Dermis microvascular lymphatic vessel endothelial cell (primary cell): ENCODE measurements at regions not wholly inside any gene's neighbourhood (a gene's known extent, or its start where the extent isn't known, plus 50 kb on each side); places are given as distances from the start of the nearest gene placed in this dataset.

Source experiments
- DNase-seq, 2 donors: peaks; one replicate each; pipeline versions ENCODE4 v3.0.0 to v3.0.0-alpha.2; 2010; ENCODE audit warnings: low read depth in 2 of 2

DNA sequence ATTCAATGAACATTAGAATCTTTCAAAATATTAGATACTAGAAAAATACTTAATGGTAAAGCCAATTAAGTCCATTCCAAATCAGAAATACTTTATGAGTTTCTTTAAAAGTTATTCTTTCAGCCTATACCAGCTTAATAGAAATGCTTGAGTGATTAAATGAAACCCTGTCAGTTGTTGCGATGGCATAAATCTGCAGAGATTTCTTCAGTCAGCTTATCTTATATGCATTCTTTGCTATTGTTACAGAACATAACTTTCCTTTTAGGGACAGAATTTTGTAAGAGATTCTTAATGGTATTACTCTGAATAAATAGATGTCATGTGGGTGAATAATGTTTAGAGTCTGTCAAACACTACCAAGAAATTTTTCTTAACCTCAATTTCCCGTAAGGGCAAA, 325.0 kb upstream of the HAND2 start:
- DNase-seq, result no peak

DNA sequence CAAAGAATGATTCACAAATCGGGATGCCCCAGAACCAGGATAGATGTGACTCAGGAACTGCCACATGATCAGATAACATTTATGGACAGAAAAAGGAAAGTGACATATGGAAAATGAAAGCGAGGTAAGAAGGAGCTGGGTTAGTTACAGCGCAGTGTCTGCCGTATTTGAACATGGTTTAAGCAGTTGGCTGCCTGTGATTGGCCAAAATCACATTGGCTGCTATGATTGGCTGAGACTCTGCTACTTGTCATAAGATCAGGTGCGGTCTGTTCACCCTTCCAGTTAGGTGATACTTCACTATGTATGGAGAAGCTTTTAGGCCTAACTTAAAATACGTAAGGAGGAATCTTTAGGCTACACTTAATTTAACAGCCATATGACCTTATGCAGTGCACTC, 322.7 kb upstream of the HAND2 start:
- no peak for DNase-seq

DNA sequence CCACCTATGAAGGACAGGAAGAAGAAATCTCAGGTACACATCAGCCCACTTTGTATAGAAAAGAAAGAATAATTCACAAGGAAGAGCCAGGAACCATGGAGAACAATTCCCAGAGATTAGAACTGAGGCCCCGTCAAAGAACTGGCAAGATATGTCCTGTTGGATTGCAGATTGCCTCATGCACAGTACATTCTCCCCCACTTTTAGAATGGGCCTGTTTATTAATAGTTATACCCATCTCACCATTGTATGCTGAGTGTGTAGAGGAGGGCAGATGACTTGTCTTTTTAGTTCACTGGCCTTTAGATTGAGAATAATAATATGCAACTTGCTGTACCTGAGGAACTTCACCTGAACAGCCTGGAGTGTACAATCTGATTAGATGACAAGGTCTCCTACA, 315.6 kb upstream of the HAND2 start:
- no peak for DNase-seq

DNA sequence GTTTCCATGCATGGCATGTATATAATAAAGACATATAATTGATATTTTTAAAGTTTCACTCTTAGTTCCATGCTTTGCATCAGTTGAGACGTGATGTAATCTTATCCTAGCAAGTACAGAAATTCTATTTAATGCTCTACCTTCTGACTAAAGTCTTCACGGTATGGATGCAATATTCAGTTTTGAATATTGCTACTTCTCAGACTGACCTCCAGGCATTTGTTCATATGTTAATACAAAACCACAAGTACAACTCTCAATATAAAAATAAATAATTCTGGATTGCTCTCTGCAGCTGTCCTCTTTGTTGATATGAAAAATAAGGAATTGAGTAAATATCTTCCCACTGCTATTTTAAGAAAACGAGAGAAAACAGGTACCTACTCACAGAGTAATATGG, 309.8 kb upstream of the HAND2 start:
- no peak for DNase-seq

DNA sequence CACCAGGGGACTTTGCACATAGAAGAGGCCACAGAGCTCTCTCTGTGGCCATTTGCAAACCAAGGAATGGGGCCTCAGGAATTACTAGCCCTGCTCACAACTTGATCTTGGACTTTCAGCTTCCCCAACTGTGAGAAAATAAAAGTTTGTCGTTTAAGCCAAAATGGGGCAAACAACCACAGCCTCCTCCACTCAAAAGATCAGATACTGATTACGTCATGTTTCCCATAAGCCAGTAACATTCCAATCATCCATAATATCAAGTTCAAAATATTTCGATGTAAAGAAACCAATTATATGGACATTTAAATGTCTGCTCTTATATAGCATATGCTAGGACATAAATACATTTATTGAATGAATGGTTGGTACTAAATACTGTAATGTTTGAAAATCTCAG, 307.5 kb upstream of the HAND2 start:
- no peak for DNase-seq

DNA sequence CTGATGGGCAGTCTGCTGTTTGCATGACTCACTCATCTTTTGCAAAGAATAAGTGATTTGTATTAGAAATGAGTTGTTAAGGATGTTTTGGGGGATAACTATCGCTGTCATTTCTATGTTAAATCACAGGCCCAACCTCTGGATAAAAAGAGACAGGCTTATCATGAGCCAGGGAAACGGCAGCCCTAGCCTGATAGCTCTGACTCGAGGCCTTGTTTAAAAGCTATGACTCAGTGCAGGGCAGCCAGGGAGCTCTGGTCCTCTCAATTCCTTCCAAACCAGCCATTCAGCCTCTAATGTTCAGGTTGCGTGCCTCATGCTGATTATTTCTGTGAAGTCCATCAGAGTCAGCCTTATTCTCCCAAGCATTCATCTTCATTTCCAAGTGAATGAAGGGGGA, 305.9 kb upstream of the HAND2 start:
- DNase-seq, result no peak

DNA sequence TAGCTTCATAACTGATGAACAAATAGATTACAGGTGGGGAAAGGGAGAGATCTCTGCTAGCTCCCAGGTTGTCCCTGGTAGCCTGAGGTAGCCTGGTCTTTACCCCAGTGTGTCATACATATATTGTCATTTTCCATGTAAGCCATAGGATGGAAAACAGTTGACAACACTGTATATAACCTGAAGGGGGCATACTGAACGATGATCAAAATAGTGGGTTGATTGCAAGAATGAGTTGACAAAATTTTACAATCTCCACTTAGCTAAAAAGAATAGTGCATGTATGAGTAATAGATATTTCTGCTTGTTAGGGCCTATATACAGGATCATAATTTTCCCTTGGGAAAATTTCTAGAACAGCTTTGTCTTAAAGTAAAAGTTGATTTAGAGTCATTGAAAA, 304.1 kb upstream of the HAND2 start:
- no peak for DNase-seq

DNA sequence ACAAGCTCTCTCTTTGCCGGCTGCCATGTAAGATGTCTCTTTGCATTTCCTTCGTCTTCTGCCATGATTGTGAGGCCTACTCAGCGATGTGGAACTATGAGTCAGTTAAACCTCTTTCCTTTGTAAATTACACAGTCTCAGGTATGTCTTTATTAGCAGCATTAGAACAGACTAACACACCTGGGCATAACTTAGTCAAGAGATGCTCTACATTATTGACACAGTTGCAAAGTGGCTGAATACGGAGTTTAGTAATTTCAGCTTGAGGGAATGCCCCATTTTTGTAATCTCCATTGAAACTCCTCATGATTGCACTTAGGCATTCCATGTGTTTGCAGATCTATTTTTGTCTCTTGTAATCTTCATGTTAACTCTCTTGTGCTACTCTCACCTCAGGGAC, 299.5 kb upstream of the HAND2 start:
- DNase-seq, result no peak

DNA sequence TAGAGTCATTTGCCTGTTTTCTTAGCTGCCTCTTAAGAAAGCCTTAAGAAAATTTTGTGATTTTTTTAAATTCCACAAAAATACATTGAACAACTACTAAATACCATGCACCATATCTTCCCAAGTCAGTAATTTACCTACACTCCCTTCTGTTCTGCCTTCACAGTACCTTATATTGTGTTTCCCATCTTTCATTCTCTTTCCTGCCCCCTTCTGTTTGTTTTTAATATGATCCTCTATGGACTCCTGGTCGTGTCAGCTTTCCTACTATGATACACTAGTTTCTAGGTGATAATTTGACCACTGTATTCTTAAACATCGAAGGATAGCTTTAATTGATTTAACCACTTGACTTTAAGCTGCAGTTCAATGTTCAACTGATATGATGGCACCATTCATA, 297.7 kb upstream of the HAND2 start:
- DNase-seq, result no peak

DNA sequence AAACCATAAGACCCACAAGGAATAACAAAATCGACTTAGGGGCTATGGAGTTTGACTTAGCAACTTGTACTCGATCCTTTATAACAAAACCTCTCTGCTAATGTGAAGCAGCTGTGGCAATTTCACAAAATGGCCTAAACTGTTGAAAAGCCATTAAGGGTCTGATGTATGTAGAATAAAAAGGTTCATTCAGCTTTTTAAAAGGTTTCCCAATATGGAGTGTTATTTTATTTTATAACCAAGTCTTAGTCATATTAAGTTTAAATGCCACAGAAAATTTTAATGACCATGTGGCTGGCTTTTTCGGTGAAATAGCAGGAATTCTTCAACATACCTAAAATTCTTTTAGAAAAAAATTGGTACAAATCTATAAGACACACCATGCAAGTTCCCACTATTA, 291.8 kb upstream of the HAND2 start:
- no peak for DNase-seq

DNA sequence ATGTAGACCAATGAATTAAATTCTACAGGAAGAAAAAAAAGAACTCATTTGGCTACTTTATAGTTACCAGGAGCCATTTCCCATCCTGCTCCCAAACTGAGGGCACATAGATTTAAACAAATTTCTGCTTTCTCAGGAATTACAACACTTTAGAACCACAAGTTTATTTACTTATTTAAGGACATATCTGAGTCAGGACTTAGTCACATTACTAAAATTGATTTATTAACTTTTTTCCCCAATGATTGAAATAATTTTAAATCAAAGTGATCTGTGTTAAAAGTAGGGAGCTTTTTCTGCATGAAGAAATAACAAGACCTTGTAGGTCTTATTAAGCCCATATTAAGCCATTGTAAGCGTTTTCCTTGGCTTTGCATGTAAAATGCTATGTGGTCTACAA, 291.0 kb upstream of the HAND2 start:
- DNase-seq, result no peak

DNA sequence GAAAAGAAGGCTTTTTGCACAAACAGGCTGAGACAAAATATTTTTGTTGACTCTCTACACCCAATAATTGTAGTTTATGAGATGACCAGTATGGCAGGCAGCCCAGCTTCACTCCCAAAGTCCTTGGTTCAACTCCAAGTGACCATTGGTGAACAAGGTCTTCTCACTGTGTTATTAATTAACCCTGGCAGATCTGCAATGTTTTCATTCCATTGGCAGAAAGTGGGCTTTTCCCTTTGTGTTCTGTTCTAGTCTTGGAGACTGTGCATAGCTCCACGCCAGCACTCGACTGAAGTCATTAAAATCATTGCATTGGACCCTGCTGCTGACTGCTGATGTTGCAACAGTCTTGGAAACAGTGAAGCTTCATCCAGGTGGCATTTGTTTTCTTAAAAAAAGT, 277.3 kb upstream of the HAND2 start:
- DNase-seq, result no peak

DNA sequence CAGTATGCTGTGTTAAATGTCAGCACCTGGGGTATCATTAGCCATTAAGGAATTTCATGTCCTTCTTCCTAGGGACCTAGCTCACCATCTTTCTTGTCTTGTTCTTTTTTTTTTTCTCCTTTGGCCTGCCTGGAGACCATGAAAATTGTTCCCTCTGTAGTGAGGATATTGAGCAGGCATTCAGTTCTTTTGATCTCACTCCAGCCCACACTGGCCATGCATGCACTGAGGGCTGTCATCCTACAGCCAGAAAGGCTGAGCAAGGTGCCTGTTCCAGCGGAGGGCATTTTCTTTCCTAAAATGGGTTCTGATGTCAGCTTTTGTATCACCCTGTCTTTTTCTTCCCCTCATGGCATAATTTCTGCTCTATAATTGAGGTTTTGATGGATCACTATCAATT, 275.9 kb upstream of the HAND2 start:
- no peak for DNase-seq

DNA sequence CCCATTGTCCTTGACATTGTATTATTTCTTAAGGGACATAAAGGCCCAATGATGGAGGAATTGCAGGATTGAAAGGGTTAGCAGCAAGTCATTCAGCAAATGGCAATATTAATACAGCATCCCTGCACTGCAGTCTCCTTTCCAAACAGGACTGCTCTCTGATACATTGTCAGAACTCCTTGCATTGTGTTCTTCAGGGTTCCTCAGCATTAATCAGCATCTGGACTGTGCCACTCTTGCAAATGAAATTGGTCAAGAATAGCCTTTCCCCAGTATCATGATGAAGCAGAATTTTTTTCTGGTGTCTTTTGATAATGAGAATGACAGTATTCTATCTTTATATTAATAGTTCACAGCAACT, 272.6 kb upstream of the HAND2 start:
- no peak for DNase-seq

DNA sequence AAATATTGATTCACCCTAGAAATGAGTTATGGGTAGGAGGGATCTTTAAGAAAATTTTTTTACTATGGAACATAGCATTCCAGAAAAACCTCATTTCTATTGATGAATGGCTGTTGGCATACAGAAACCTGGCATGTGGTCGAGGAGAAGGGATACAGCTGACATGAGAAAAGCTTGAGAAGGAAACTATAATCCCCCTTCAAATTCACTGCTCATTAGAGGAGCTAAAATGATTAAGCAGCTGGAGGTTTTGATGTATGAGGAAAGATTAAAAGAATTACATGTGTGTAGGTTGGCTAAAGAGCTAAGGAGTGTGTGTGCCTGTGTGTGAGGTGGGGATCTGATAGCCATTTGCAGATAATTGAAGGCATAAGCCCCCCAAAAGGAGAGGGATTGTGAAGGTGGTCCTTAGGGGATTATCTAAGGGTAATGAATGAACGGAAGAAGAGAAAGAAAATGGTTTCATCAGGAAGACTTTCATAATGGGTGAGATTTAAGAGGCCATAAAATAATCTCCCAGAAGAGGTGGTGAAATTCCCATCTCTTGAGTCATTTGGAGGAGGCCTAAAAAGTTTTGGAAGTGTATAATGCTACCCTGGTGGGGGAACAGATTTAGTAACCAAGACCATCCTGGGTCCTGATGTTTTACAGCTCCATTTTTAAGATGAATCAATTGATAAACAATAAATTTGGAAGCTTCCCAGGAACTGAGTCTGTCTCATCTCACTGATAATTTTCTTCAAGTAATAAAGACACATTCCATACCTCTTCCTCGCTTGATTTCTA, 272.0 kb upstream of the HAND2 start:
- no peak for DNase-seq

DNA sequence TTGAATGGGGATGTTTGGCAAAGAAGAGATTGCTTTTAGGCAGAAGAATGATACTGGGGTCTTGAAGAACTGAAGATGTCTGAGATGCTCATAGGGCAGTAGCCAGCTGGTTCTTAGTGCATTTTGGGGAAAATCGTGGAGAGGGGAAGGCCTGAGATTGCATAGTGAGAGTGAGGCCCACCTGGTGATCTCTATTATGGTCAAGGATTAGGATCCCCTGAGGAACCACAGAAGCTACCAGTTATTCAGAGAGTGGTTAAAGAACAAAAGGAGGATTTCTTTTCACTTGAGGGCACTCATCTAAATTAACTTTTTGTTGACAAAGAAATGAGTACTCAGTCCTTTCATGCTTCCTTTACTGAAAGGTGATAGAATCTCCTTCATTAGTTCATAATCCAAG, 271.3 kb upstream of the HAND2 start:
- no peak for DNase-seq

DNA sequence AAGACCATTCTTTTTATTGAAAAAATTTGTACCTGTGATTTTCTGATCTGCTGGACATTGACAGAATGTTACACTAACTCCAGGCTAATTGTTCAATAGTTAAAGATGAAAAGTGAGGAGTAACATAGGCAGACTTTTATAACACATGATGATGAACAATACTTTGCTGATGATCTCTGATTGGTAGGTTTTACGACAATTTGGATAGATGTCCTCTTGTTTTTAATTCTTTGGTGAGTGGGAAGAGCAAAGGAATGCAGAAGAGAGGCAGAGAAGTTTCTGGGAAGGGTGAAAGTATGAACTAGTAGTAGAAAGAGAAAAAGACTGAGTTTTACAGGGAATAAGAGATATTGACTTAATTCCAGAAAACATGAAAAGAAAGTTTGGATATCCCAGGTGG, 267.3 kb upstream of the HAND2 start:
- no peak for DNase-seq

DNA sequence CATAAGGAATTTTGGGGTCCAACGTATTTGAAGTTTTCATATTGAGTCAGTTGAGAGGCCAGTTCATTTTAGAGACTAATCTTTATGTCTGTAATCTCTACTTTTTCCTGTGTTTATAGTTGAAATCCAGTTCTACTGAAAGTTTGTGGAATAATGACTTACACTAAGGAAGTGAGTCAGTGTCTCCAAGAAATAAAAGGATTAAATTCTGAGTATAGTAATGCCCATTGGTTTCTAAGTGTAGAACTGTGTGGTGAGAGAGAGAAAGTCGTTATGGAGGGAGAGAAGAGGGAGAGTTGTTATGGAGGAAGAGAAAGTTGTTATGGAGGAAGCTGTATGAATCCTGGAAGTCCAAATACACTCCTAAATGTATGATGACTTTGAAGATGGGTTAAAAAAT, 264.6 kb upstream of the HAND2 start:
- DNase-seq, result no peak

DNA sequence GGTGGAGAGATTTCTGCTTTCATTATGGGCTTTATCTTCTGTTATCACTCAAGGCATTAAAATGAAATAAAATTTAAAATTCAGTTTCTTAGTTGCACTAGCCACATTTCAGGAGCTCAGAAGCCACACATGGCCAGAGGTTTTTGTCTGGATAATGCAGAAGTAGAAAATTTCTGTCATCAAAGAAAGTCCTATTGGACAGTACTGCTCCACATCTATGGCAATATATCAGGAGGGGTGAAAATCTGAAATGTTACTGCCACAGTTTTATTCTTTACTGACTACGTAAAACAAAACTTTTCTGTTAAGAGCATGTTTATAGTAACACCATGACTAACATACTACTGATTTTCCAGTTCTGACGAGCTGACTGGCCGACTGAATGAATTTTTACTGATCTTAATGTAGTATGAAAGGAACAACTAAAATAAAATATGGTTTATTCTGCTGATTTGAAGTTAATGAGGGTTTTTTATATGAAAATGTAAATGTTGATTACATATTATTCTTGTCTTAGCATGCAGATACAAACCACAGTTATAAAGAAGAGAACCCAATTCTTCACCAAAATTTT, 264.0 kb upstream of the HAND2 start:
- DNase-seq, result no peak

DNA sequence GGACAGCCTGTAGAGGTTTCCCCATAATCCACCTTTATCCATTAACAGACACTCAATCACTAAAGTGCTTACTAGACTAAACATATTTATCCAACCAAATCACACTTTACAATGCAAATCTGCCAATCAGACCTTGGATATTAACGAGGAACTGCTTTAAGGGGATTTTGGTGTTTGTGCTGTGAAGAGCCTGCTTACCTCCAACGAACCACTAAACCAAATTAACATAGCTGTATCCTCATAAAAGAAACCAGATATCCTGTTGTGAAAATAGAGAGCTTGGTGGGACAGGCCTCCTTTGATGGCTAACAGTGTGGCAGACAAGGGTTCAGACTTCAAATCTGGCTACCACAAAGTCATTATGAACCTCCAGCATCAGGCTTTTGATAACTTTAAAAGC, 252.6 kb upstream of the HAND2 start:
- no peak for DNase-seq

DNA sequence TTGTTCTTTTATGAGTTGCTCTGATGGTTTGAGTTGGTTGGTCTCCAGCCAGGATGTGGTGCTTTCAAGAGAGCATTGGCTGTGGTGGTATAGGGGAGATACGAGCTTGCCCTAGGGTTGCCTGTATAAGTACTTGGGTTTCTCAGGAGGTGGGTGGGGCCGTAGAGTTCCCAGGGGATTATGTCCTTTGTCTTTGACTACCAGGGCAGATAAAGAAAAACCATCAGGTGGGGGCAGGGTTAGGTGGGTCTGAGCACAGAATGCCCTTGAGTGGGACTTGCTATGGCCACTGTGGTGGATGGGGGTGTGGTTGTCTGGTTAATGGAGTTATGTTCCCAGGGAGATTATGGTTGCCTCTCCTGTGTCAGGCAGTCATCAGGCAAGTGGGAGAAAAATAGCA, 247.9 kb upstream of the HAND2 start:
- DNase-seq, result no peak

DNA sequence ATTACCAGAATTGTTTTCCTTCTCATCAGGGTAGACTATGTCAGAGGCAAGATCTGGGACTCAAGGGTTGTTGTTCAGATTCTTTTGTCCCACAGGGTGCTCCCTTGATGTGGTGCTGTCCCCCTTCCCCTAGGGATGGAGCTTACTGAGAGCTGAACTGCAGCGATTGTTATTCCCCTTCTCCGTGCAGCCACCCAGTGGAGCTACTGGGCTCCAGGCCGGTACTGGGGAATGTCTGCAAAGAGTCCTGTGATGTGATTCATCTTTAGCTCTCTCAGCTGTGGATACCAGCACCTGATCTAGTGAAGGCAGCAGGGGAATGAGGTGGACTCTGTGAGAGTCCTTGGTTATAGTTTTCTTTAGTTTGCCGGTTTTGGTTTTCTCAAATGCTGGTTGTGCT, 247.4 kb upstream of the HAND2 start:
- DNase-seq, result no peak

DNA sequence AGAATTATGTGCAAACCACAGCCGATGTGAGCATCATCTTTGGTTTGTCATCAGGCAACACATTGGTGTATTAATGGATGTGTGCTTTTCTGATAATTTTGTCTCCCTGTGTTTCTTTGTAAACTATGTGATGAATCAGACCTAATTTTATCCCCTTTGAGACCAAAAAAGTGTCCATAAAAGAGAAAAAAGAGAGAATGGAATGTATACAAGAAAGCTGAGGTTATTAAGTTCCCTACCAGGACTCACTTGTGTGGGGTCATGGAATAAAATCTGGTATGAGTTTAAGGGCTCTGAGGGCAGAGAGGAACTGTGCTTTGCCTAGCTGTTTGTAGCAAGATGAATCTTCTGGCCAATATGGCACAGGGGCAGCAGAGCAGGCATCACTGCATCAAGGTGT, 239.5 kb upstream of the HAND2 start:
- DNase-seq, result no peak

DNA sequence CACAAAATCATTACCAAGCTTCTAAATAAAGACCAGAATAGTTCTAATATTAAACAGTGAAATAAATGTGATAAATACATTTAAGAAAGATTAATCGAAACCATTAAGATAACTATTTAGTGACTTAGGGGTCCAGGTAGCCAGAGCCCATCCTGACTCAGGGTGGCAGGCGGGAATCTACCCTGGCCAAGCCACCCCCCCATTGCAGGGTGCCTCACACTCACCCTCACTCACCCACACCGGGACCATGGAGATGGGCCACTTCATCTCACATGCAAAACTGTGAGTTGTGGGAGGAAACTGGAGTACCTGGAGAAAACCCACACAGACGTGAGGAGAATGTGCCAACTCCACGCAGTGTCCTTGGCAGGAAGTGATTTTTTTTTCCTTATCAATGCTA, 237.6 kb upstream of the HAND2 start:
- DNase-seq, result no peak
